Gastroesophageal sphincter (tissue), 3 donors: ENCODE measurements at regions not wholly inside any gene's neighbourhood (a gene's known extent, or its start where the extent isn't known, plus 50 kb on each side); places are given as distances from the start of the nearest gene placed in this dataset.

ENCODE experiments used
- POLR2A ChIP-seq, 2 donors: fragments of 450-650 bp; IDR thresholded peaks; one replicate each; pipeline ENCODE4 v1.6.1; 2017; ENCODE audit warnings: antibody characterized with exemption in 2 of 2, mild to moderate bottlenecking in 2 of 2, moderate library complexity in 1 of 2
- TF ChIP-seq, protein P1 (sequence below), 4 experiments: fragments of 200-600 bp in 2 of 4; fragments of 450-650 bp in 2 of 4; sonication (generic) in 1 of 4; IDR thresholded peaks; one replicate each; pipeline ENCODE4 v1.5.1; 2017 to 2019; ENCODE audit warnings: antibody characterized with exemption in 4 of 4, mild to moderate bottlenecking in 2 of 4, moderate library complexity in 2 of 4

DNA sequence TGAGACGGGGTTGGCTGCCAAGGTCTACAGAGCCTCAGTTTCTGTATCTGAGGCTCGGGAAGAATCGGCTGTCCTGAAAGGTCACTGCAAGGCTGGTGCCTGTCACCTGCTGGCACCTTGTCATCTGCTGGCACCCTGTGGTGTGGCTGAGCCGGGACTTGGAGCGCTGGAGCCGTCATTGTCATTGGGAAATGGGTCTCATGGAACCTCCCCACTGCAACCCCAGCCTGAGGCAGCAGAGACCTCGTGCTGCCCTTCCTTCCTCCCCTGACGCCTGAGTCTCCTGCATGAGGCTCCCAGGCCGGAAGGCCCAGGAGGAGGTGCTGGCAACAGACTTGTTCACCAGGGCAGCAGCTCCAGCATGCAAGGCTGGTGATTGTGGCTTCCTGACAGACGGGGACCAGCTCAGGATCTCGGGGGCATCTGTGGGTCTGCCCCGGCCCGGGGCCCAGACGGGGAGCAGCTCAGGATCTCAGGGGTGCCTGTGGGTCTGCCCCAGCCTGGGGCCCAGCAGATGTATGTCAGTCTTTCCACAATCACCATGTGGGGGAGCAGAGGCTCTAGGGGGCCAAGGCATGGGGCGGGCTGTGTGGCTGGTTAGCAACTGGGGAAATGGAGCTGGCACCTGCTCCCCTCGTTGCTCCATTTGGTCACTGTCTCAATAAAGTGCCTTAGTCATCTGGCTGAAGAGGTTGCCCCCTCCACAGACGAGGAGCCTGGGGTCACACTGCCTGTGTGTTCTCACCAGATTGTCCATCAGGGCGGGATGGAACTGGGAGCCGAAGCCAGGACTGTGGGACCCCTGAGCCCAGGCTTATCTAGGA lies 668.7 kb downstream of the BRD1 start:
- TF ChIP-seq POLR2A (IDR thresholded peaks at IDR 0.05) = no peak
- TF ChIP-seq, protein P1, sequence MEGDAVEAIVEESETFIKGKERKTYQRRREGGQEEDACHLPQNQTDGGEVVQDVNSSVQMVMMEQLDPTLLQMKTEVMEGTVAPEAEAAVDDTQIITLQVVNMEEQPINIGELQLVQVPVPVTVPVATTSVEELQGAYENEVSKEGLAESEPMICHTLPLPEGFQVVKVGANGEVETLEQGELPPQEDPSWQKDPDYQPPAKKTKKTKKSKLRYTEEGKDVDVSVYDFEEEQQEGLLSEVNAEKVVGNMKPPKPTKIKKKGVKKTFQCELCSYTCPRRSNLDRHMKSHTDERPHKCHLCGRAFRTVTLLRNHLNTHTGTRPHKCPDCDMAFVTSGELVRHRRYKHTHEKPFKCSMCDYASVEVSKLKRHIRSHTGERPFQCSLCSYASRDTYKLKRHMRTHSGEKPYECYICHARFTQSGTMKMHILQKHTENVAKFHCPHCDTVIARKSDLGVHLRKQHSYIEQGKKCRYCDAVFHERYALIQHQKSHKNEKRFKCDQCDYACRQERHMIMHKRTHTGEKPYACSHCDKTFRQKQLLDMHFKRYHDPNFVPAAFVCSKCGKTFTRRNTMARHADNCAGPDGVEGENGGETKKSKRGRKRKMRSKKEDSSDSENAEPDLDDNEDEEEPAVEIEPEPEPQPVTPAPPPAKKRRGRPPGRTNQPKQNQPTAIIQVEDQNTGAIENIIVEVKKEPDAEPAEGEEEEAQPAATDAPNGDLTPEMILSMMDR (IDR thresholded peaks at IDR 0.05) = no peak
